Activated T-helper 2 cell treated with anti-CD3 and anti-CD28 coated beads, Interferon-gamma antibody, Interleukin-2, Interleukin-4, amounts not matched to agents 10 μg/mL and 5 μg/mL and 100 μg/mL, durations not matched to agents 14 hours and 24 hours and 36 hours (primary cell): ENCODE measurements at regions not wholly inside any gene's neighbourhood (a gene's known extent, or its start where the extent isn't known, plus 50 kb on each side); places are given as distances from the start of the nearest gene placed in this dataset.

Experiments used
- DNase-seq: peaks from one replicate; pipeline ENCODE4 v3.0.0; 2021; ENCODE audit warnings: low spot score
- H3K27ac Mint-ChIP-seq: one replicate; pipeline ENCODE4 v1.8.0; 2021; ENCODE audit warnings: mixed read lengths
- H3K27me3 Mint-ChIP-seq: one replicate; pipeline ENCODE4 v1.8.0; 2021; ENCODE audit warnings: low read depth, mixed read lengths
- H3K36me3 Mint-ChIP-seq: one replicate; pipeline ENCODE4 v1.8.0; 2021; ENCODE audit warnings: low read depth, mixed read lengths
- H3K4me1 Mint-ChIP-seq: one replicate; pipeline ENCODE4 v1.8.0; 2021; ENCODE audit warnings: low read depth, mixed read lengths
- H3K4me3 Mint-ChIP-seq: one replicate; pipeline ENCODE4 v1.8.0; 2021; ENCODE audit warnings: low read depth, mild to moderate bottlenecking, moderate library complexity, mixed read lengths
- H3K9me3 Mint-ChIP-seq: one replicate; pipeline ENCODE4 v1.8.0; 2021; ENCODE audit warnings: mixed read lengths
- intact Hi-C: fragments of 100-400 bp; cut with micrococcal nuclease; formaldehyde crosslinking; loops from one replicate; pipeline ENCODE4 v1.15.1; 2023

DNA sequence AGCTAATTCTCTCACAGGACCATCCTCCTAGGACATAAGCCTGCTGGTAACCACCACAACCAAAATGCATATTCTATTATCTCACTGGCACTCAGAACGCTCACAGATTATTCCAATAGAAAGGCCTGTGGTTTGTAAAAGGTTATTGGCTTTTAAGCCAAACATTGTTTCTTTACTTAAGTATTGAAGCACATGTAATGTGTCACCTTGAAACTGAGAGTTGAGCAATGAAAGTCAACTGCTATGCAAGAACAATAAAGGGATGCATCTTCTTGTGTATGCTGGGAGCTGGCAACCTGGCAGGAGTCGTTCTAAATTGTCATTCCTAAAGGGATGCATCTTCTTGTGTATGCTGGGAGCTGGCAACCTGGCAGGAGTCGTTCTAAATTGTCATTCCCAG is 298.6 kb upstream of the DNAJC19 start:
- Mint-ChIP-seq H3K4me1 (no peaks in the 10 kb centered on the region), H3K27ac (no peak overlapping the region), H3K36me3 (no peaks in the 10 kb centered on the region), H3K4me3 (no peak overlapping the region), H3K27me3 (peaks cover 1% of the 10 kb centered on the region), H3K9me3 (no peaks in the 10 kb centered on the region)
- intact Hi-C loops, result no loop called here
- DNase-seq, result no peak

DNA sequence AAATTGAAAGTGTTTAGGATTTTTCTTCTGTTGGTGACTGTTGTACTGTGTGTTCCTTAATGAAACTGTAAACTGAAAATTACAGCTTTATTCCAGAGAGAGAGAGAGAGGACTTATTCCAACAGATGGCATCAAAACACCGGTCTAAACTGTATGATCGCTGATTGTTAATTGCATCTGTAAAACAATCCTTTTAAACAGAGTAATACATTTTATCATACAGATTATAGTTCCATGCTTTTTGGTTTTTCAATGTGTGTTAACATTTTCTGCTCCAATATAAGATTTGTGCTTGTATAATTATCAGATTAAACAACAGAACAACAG is 289.7 kb upstream of the DNAJC19 start:
- H3K27me3 Mint-ChIP-seq, result peaks cover 4% of the 10 kb centered on the region
- intact Hi-C loops, result no loop called here
- no peak overlapping the region for H3K27ac Mint-ChIP-seq
- no peaks in the 10 kb centered on the region for H3K9me3 Mint-ChIP-seq
- H3K4me1 Mint-ChIP-seq, result no peaks in the 10 kb centered on the region
- no peak overlapping the region for H3K4me3 Mint-ChIP-seq
- DNase-seq, result no peak
- H3K36me3 Mint-ChIP-seq, result no peaks in the 10 kb centered on the region

DNA sequence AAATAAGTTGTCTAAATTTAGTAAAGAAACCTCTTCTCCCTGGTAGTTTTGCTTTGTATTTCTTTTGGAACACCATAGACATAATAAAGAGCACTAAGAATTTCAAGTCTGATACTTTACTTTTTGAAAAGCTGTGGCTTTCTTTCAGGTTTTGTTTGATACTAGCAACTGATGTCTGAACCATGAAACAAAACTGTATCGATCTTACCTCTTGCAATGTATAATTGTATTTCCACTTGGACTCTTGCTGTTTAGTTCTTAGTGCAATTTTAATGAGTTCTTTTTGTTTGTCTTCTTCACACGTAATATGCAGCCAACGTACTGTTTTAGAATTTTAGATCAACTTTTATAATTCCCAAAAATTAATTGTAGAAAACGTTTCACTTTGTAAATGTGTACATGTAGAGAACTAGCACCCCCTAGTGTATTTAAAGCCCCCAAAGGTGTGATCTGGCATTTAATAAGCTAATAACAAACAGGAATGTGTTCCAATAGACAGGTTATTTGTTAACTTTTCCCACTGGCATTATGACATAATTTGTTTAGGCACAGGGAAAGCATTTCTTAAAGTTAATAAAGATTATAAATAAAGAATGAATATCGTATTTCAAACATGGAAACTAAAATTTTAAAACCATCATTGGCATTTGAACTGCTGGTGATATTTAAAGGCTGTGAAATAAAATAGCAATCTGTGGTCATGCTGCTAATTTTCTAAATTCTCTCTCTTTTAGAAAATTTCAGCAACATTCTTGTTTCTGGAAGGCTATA is 289.1 kb upstream of the DNAJC19 start:
- Mint-ChIP-seq H3K4me1 (no peaks in the 10 kb centered on the region), H3K9me3 (no peaks in the 10 kb centered on the region), H3K36me3 (no peaks in the 10 kb centered on the region), H3K27ac (no peak overlapping the region), H3K27me3 (peaks cover 4% of the 10 kb centered on the region), H3K4me3 (no peak overlapping the region)
- intact Hi-C loops, result no loop called here
- DNase-seq, result no peak

DNA sequence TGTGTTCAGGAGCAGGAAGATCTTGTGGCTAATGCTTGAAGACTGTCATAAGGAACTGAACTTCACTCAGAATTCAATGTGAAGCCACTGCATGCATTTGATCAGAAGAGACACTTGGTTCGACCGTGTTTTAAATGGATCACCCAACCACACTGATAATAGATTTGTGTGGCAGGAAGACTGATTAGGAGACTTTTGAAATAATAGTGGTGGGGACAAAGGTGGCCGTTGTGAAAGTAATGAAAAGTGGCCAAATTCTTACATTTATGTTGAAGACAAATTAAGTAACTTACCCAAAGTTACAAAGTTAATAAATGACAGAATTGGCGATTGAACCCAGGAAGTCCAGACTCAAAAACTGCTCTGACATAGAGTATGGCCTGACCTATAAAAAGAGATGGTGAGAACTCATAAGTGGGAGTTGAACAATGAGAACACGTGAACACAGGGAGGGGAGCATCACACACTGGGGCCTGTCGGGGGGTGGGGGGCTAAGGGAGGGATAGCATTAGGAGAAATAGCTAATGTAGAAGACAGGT is 286.9 kb upstream of the DNAJC19 start:
- H3K9me3 Mint-ChIP-seq, result no peaks in the 10 kb centered on the region
- H3K4me3 Mint-ChIP-seq, result no peak overlapping the region
- peaks cover 4% of the 10 kb centered on the region for H3K27me3 Mint-ChIP-seq
- H3K36me3 Mint-ChIP-seq, result no peaks in the 10 kb centered on the region
- no peak overlapping the region for H3K27ac Mint-ChIP-seq
- H3K4me1 Mint-ChIP-seq, result no peaks in the 10 kb centered on the region
- intact Hi-C loops, result no loop called here
- DNase-seq, result no peak

DNA sequence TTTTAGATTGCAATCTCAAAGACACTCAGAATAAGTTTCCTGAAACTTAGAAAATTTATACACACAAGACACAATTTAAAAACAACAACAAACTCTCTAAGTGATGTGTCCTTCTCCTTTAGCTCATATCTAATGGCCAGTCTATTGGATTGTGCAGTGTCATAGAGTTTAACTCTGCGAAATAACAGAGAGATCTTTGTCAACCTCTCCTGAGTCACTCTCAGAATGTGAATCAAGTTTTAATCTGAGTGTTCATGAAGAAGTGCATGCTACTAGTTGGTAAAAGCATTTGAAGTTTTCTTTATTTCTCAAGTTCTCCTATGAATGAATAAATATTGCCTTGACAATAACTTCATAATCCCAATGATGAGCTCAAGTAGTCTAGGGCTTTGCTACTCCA is 284.5 kb upstream of the DNAJC19 start:
- no peaks in the 10 kb centered on the region for H3K36me3 Mint-ChIP-seq
- H3K4me1 Mint-ChIP-seq, result no peaks in the 10 kb centered on the region
- H3K27me3 Mint-ChIP-seq, result peaks cover 4% of the 10 kb centered on the region
- H3K4me3 Mint-ChIP-seq, result no peak overlapping the region
- DNase-seq, result no peak
- no peaks in the 10 kb centered on the region for H3K9me3 Mint-ChIP-seq
- H3K27ac Mint-ChIP-seq, result no peak overlapping the region
- intact Hi-C loops, result no loop called here

DNA sequence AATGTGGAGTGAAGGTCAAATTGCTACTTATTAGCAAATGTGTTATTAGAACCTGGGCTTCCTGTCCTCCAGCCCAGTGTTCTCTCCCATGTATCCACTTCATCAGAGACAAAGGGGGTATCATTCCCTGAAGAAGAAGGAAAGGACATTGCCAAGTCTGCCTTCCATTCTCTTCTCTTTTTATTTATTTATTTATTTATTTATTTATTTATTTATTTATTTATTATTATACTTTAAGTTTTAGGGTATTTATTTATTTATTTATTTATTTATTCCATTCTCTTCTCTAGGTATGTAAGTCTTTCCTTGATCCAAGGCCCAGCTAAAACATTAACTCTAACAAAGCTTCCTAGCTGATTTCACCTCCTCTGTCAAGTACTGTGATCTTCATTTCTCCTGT is 277.8 kb upstream of the DNAJC19 start:
- intact Hi-C loops, result no loop called here
- DNase-seq, result no peak
- Mint-ChIP-seq H3K4me3 (no peak overlapping the region), H3K4me1 (peaks cover 3% of the 10 kb centered on the region), H3K27me3 (peaks cover 2% of the 10 kb centered on the region), H3K27ac (no peak overlapping the region), H3K36me3 (no peaks in the 10 kb centered on the region), H3K9me3 (no peaks in the 10 kb centered on the region)

DNA sequence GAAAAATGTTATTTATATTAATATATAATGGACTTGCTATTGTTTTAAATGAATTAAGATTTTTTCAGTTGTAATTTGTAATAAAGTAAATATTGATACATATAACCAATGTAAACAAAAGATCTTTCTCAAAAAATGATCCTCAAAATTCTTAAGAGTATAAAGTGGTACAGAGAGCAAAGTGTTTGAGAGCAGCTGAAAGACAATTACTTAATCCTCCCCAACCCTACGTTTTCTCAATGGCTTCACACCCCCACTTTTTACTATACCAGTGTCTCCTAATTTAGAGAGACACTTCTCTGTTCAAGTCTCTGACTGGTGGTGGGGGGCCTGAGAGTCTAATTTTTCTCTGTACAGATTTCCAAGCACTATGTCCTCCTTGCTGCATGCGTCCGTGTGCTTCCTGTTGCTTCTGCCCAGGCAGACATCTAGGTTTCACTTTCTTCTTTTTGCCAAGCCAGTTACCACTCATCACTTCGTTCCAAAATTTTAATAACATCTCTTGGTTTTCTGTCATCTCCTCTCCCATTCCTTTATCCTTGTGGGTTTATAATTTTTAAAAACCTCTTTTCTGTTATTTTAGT is 276.3 kb upstream of the DNAJC19 start:
- H3K27me3 Mint-ChIP-seq, result peaks cover 2% of the 10 kb centered on the region
- H3K27ac Mint-ChIP-seq, result no peak overlapping the region
- peaks cover 3% of the 10 kb centered on the region for H3K4me1 Mint-ChIP-seq
- intact Hi-C loops, result no loop called here
- no peak for DNase-seq
- no peaks in the 10 kb centered on the region for H3K36me3 Mint-ChIP-seq
- H3K4me3 Mint-ChIP-seq, result peak overlapping the region; percentile 51
- no peaks in the 10 kb centered on the region for H3K9me3 Mint-ChIP-seq

DNA sequence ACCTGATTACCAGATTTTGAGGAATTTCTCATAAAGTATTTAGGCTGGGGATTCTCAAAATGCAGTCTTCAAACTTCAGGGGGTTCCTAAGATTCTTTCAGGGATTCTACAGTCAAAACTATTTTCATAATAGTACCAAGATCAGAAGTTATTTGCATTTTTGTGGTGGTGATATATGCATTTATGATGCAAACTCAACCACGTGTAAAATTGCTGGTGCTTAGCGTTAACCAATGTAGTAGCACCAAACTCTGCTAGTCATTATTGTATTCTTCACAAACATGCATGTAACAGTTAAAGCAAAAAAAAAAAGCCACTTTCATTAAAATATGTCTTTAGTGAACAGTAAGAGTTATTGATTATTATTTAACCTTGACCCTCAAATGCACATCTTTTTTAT is 274.9 kb upstream of the DNAJC19 start:
- intact Hi-C loops, result no loop called here
- H3K4me3 Mint-ChIP-seq, result no peak overlapping the region
- H3K27ac Mint-ChIP-seq, result no peak overlapping the region
- no peak for DNase-seq
- no peaks in the 10 kb centered on the region for H3K9me3 Mint-ChIP-seq
- H3K4me1 Mint-ChIP-seq, result peaks cover 3% of the 10 kb centered on the region
- peaks cover 2% of the 10 kb centered on the region for H3K27me3 Mint-ChIP-seq
- no peaks in the 10 kb centered on the region for H3K36me3 Mint-ChIP-seq

DNA sequence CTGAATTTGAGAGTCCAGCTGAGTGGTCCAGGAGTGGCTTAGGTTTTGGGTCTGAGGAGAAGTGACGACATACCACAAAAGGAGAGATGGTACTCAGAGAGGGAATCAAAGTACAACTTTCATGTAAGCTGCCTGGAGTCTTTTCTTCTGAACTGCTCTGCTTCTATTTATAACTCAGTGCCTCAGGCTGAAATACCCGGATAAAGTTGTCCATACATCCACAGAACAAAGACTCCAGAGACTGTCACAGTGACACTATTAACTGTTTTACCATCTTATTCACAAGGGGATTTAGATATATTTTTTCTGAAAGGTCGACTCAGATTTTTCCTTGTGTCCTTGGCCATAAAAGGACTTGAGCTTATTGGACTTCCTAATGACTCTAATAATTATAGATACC is 264.3 kb upstream of the DNAJC19 start:
- H3K4me3 Mint-ChIP-seq, result no peak overlapping the region
- no peaks in the 10 kb centered on the region for H3K9me3 Mint-ChIP-seq
- no peaks in the 10 kb centered on the region for H3K36me3 Mint-ChIP-seq
- H3K27ac Mint-ChIP-seq, result no peak overlapping the region
- no peaks in the 10 kb centered on the region for H3K27me3 Mint-ChIP-seq
- DNase-seq, result no peak
- intact Hi-C loops, result no loop called here
- H3K4me1 Mint-ChIP-seq, result no peaks in the 10 kb centered on the region

DNA sequence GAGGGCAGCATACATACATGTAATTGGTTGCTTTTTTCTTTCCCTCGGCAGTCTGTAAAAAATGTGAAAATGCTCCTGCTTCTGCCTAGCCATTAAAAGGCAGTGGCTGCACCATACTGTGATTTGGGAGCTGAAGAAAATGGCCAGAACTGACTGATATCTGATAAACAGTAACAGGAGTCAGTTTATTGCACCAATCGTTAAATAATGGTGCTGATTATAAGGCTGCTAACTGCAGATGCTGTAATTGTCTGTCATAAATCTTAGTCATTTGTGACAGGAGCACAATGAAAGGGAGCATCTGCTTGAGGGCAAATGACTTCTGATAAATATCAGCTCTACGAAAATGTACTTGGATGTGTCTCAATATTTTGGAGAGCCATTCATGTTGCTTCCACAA is 263.1 kb upstream of the DNAJC19 start:
- intact Hi-C loops, result no loop called here
- Mint-ChIP-seq H3K4me1 (no peaks in the 10 kb centered on the region), H3K27me3 (no peaks in the 10 kb centered on the region), H3K36me3 (no peaks in the 10 kb centered on the region), H3K4me3 (no peak overlapping the region), H3K9me3 (no peaks in the 10 kb centered on the region), H3K27ac (no peak overlapping the region)
- DNase-seq, result no peak

DNA sequence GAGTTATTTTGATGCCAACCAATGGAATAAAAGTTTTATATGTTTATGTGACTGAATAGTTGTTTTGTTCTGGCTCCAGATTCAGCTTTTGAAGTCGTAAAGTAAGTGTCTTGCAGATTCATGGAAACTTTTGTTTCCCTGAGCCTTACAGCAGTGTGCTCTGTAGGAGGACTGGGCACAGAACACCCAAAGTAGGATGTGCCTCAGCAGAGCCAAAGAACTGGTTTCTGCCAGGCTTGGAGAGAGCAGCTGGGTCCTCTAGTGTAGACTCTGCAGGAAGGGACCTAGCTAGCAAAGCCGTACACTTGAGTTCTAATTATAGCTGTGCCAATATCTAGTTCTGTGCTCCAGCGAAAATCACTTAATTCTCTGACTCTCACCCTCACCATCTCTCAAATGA is 261.2 kb upstream of the DNAJC19 start:
- intact Hi-C loops, result no loop called here
- no peak overlapping the region for H3K4me3 Mint-ChIP-seq
- no peak overlapping the region for H3K27ac Mint-ChIP-seq
- H3K36me3 Mint-ChIP-seq, result no peaks in the 10 kb centered on the region
- no peaks in the 10 kb centered on the region for H3K27me3 Mint-ChIP-seq
- no peaks in the 10 kb centered on the region for H3K4me1 Mint-ChIP-seq
- DNase-seq, result no peak
- H3K9me3 Mint-ChIP-seq, result no peaks in the 10 kb centered on the region

DNA sequence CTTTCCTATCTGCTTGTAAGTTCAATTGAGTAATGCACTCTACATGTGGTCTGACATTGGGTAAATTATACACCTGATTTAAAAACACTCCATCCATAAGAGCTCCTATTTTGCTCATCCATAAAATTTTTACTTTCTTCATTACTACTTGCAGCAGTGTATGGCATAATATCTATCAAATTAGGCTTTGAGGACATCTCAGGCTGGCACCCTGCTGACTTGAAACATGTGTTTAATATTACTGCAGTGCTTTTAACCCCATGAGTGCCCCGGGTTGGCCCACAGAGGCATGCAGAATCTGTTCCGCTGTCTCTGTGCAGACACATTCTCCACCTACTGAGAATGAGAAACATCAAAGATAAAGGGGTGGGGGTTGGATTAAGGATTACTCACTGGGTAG is 249.9 kb upstream of the DNAJC19 start:
- intact Hi-C loops, result no loop called here
- no peaks in the 10 kb centered on the region for H3K4me1 Mint-ChIP-seq

DNA sequence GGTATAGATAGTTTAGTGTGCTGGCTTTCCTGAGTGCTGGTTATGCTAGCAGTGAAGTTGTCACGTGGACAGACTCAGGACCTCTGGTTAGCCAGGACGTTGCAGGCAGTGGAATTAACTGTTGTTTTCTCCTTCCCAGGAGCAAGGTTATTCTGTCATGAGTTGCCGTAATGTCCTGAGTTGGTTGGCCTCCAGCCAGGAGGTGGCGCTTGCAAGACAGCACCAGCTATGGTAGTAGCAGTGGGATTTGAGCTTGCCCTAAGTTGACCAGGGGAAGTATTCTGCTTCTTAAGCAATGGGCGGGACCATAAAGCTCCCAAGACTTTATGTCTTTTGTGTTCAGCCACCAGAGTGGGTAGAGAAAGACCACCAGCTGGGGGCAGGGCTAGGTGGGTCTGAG is 240.7 kb upstream of the DNAJC19 start:
- H3K9me3 Mint-ChIP-seq, result no peaks in the 10 kb centered on the region
- no peaks in the 10 kb centered on the region for H3K36me3 Mint-ChIP-seq
- no peaks in the 10 kb centered on the region for H3K4me1 Mint-ChIP-seq
- no peaks in the 10 kb centered on the region for H3K27me3 Mint-ChIP-seq
- H3K27ac Mint-ChIP-seq, result no peak overlapping the region
- no peak for DNase-seq
- intact Hi-C loops, result no loop called here
- H3K4me3 Mint-ChIP-seq, result no peak overlapping the region

More for the DNA sequence above, 249.9 kb upstream of the DNAJC19 start:
- Mint-ChIP-seq H3K36me3 (no peaks in the 10 kb centered on the region), H3K27me3 (no peaks in the 10 kb centered on the region), H3K27ac (no peak overlapping the region), H3K4me3 (no peak overlapping the region), H3K9me3 (no peaks in the 10 kb centered on the region)
- DNase-seq, result no peak
